ENCODE measurements at regions not wholly inside any gene's neighbourhood (a gene's known extent, or its start where the extent isn't known, plus 50 kb on each side); places are given as distances from the start of the nearest gene placed in this dataset.

- H3K9me3 ChIP-seq (ENCODE audit: control insufficient read depth in 2 of 2, insufficient read depth in 1 of 2, low read length in 1 of 2) = peaks cover 1 to 31% of the 10 kb centered on the region in 2 donors
- no peaks in the 10 kb centered on the region for H3K36me3 ChIP-seq (ENCODE audit: control insufficient read depth in 2 of 2, insufficient read depth in 2 of 2, low read length in 1 of 2)
- H3K27ac ChIP-seq (ENCODE audit: low read depth in 1 of 2, low read length in 1 of 2) = no peak overlapping the region
- no peaks in the 10 kb centered on the region for H3K4me1 ChIP-seq (ENCODE audit: control insufficient read depth in 2 of 2, insufficient read depth in 2 of 2, low read length in 2 of 2)
- 96% methylated on average over 6 of the region's 6 CpGs for WGBS
- no peaks in the 10 kb centered on the region for H3K27me3 ChIP-seq (ENCODE audit: control insufficient read depth in 2 of 2, insufficient read depth in 1 of 2, low read length in 1 of 2)
- no peak overlapping the region for H3K4me3 ChIP-seq (ENCODE audit: low read length in 2 of 2)
- DNase-seq (ENCODE audit: low read depth in 6 of 9, low spot score in 9 of 9) = no peak
These were observed 732.3 kb upstream of the MIR17HG start for GRCh38 chr13:90615236-90615635.

DNA sequence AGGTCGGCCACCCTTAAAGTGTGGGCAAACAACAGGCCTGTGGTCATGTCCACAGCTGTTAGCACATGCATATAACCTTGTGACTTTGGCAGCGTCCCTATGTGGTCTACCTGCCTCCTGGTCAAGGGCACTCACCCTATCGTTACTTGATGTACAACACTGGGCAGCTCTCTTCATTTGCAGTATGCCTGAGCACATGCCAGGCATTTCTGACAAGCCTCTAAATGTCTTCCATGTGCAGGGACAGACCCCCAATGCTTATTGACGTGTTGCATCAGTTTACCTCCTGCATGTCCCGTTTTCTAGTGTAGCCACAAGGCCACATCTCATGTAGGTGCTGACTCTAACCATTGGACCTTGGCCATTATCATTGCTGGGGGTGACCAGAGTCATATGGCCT is 731.7 kb upstream of the MIR17HG start:
- H3K4me1 ChIP-seq (ENCODE audit: control insufficient read depth in 2 of 2, insufficient read depth in 2 of 2, low read length in 2 of 2) = no peaks in the 10 kb centered on the region
- H3K36me3 ChIP-seq (ENCODE audit: control insufficient read depth in 2 of 2, insufficient read depth in 2 of 2, low read length in 1 of 2) = no peaks in the 10 kb centered on the region
- H3K4me3 ChIP-seq (ENCODE audit: low read length in 2 of 2) = no peak overlapping the region
- H3K27ac ChIP-seq (ENCODE audit: low read depth in 1 of 2, low read length in 1 of 2) = no peak overlapping the region
- 91% methylated on average over 5 of the region's 5 CpGs for WGBS
- DNase-seq (ENCODE audit: low read depth in 6 of 9, low spot score in 9 of 9) = no peak
- H3K9me3 ChIP-seq (ENCODE audit: control insufficient read depth in 2 of 2, insufficient read depth in 1 of 2, low read length in 1 of 2) = peaks cover 1 to 31% of the 10 kb centered on the region in 2 donors
- H3K27me3 ChIP-seq (ENCODE audit: control insufficient read depth in 2 of 2, insufficient read depth in 1 of 2, low read length in 1 of 2) = no peaks in the 10 kb centered on the region

DNA sequence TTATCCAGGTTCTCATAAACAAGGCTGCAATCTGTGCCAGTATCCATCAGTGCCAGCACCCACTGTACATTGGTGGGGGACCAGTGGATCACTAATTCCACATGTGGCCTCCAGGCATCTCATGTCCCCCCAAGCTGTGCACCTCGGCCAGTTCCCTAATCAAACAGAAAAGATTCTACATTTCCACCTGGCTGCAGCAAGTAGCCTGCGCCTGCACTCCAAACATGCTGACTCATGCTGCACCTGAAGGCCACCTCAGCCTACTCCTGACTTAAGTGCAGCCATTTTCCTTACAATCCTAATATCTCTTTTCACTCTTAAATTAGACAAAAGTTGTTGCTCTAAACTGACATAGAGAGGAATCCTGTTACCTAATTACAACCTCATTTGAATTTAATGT is 729.4 kb upstream of the MIR17HG start:
- no peaks in the 10 kb centered on the region for H3K36me3 ChIP-seq (ENCODE audit: control insufficient read depth in 2 of 2, insufficient read depth in 2 of 2, low read length in 1 of 2)
- DNase-seq (ENCODE audit: low read depth in 6 of 9, low spot score in 9 of 9) = no peak
- no peaks in the 10 kb centered on the region for H3K4me1 ChIP-seq (ENCODE audit: control insufficient read depth in 2 of 2, insufficient read depth in 2 of 2, low read length in 2 of 2)
- peaks cover 3 to 31% of the 10 kb centered on the region in 2 donors for H3K9me3 ChIP-seq (ENCODE audit: control insufficient read depth in 2 of 2, insufficient read depth in 1 of 2, low read length in 1 of 2)
- H3K27ac ChIP-seq (ENCODE audit: low read depth in 1 of 2, low read length in 1 of 2) = no peak overlapping the region
- no peak overlapping the region for H3K4me3 ChIP-seq (ENCODE audit: low read length in 2 of 2)
- H3K27me3 ChIP-seq (ENCODE audit: control insufficient read depth in 2 of 2, insufficient read depth in 1 of 2, low read length in 1 of 2) = no peaks in the 10 kb centered on the region
- WGBS = 90% methylated on average over 2 of the region's 2 CpGs

DNA sequence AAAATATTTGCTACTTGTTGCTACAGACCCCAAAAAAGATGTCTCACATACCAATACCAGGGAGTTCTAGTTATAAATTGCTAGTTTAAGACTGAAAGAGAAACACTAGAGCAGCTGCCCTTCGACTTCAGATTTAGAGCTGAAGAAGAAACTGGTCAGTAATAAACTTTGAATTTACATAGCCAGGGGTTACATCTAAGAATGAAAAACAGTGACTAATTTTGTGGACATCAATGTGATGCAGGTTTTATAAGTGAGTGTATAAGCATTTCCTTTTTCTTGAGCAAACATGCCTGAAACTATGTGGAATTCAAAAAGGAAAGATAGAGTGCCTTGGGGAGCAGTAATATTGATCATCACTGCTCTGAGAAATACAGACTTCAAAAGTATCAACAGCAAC is 724.9 kb upstream of the MIR17HG start:
- Histone ChIP-seq H3K36me3 (ENCODE audit: control insufficient read depth in 2 of 2, insufficient read depth in 2 of 2, low read length in 1 of 2) (no peaks in the 10 kb centered on the region), H3K4me1 (ENCODE audit: control insufficient read depth in 2 of 2, insufficient read depth in 2 of 2, low read length in 2 of 2) (no peaks in the 10 kb centered on the region), H3K4me3 (ENCODE audit: low read length in 2 of 2) (no peak overlapping the region), H3K27ac (ENCODE audit: low read depth in 1 of 2, low read length in 1 of 2) (no peak overlapping the region), H3K27me3 (ENCODE audit: control insufficient read depth in 2 of 2, insufficient read depth in 1 of 2, low read length in 1 of 2) (no peaks in the 10 kb centered on the region), H3K9me3 (ENCODE audit: control insufficient read depth in 2 of 2, insufficient read depth in 1 of 2, low read length in 1 of 2) (peaks cover 1 to 3% of the 10 kb centered on the region in 2 donors)
- DNase-seq (ENCODE audit: low read depth in 6 of 9, low spot score in 9 of 9) = no peak
- WGBS = 85% methylated on average over 1 of the region's 1 CpG

- Histone ChIP-seq H3K36me3 (ENCODE audit: control insufficient read depth in 2 of 2, insufficient read depth in 2 of 2, low read length in 1 of 2) (no peaks in the 10 kb centered on the region), H3K27ac (ENCODE audit: low read depth in 1 of 2, low read length in 1 of 2) (no peak overlapping the region), H3K4me3 (ENCODE audit: low read length in 2 of 2) (no peak overlapping the region), H3K9me3 (ENCODE audit: control insufficient read depth in 2 of 2, insufficient read depth in 1 of 2, low read length in 1 of 2) (peaks cover 1 to 3% of the 10 kb centered on the region in 2 donors), H3K27me3 (ENCODE audit: control insufficient read depth in 2 of 2, insufficient read depth in 1 of 2, low read length in 1 of 2) (no peaks in the 10 kb centered on the region), H3K4me1 (ENCODE audit: control insufficient read depth in 2 of 2, insufficient read depth in 2 of 2, low read length in 2 of 2) (no peaks in the 10 kb centered on the region)
- no peak for DNase-seq (ENCODE audit: low read depth in 6 of 9, low spot score in 9 of 9)
- WGBS = 95% methylated on average over 3 of the region's 3 CpGs
These were observed 724.0 kb upstream of the MIR17HG start for GRCh38 chr13:90623318-90624011.

DNA sequence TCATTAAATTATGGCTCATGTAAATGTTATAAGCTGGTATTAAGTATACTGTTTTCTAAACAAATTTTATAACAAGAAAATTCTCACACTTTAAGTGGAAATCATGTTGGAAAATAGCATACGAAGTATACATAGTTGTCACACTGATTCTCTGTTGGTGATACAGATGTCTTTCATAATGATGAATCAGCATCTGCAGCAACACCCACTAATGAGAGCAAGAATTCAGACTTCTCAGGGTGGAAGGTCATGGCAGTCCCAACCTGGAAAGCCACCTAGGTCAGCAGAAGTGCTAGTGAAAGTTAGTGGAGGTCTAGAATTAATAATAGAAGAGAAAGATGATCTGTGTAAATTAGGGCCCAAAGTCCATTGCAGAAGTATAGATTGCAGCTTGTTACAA is 719.7 kb upstream of the MIR17HG start:
- Histone ChIP-seq H3K9me3 (ENCODE audit: control insufficient read depth in 2 of 2, insufficient read depth in 1 of 2, low read length in 1 of 2) (no peaks in the 10 kb centered on the region), H3K4me3 (ENCODE audit: low read length in 2 of 2) (no peak overlapping the region), H3K27ac (ENCODE audit: low read depth in 1 of 2, low read length in 1 of 2) (no peak overlapping the region), H3K4me1 (ENCODE audit: control insufficient read depth in 2 of 2, insufficient read depth in 2 of 2, low read length in 2 of 2) (no peaks in the 10 kb centered on the region), H3K36me3 (ENCODE audit: control insufficient read depth in 2 of 2, insufficient read depth in 2 of 2, low read length in 1 of 2) (no peaks in the 10 kb centered on the region), H3K27me3 (ENCODE audit: control insufficient read depth in 2 of 2, insufficient read depth in 1 of 2, low read length in 1 of 2) (no peaks in the 10 kb centered on the region)
- no peak for DNase-seq (ENCODE audit: low read depth in 6 of 9, low spot score in 9 of 9)
- 92% methylated on average over 1 of the region's 1 CpG for WGBS

DNA sequence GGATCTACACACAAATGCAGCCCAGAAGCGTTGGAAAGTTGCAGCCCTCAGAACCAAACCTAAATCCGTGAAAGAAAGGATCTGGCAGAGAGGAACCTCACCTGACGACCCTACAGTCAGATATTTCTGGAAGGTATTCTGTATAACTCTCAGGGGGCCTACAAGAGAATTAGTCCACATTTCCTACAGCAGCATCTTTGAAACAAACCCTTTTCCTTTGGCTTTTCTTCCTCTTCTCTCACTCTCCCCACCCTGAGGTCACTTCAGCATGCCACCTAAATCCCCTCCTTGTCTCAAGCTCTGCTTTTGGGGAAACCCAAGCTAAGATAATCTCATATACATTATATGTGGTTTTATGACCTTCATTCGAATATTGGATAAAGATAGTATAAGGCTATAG is 719.0 kb upstream of the MIR17HG start:
- H3K4me1 ChIP-seq (ENCODE audit: control insufficient read depth in 2 of 2, insufficient read depth in 2 of 2, low read length in 2 of 2) = no peaks in the 10 kb centered on the region
- 91% methylated on average over 4 of the region's 4 CpGs for WGBS
- H3K27me3 ChIP-seq (ENCODE audit: control insufficient read depth in 2 of 2, insufficient read depth in 1 of 2, low read length in 1 of 2) = no peaks in the 10 kb centered on the region
- H3K36me3 ChIP-seq (ENCODE audit: control insufficient read depth in 2 of 2, insufficient read depth in 2 of 2, low read length in 1 of 2) = no peaks in the 10 kb centered on the region
- H3K27ac ChIP-seq (ENCODE audit: low read depth in 1 of 2, low read length in 1 of 2) = no peak overlapping the region
- no peak for DNase-seq (ENCODE audit: low read depth in 6 of 9, low spot score in 9 of 9)
- H3K9me3 ChIP-seq (ENCODE audit: control insufficient read depth in 2 of 2, insufficient read depth in 1 of 2, low read length in 1 of 2) = no peaks in the 10 kb centered on the region
- H3K4me3 ChIP-seq (ENCODE audit: low read length in 2 of 2) = no peak overlapping the region

GRCh38 chr13:90630716-90631115 is 716.8 kb upstream of the MIR17HG start:
- Histone ChIP-seq H3K27me3 (ENCODE audit: control insufficient read depth in 2 of 2, insufficient read depth in 1 of 2, low read length in 1 of 2) (no peaks in the 10 kb centered on the region), H3K4me3 (ENCODE audit: low read length in 2 of 2) (no peak overlapping the region), H3K4me1 (ENCODE audit: control insufficient read depth in 2 of 2, insufficient read depth in 2 of 2, low read length in 2 of 2) (no peaks in the 10 kb centered on the region), H3K36me3 (ENCODE audit: control insufficient read depth in 2 of 2, insufficient read depth in 2 of 2, low read length in 1 of 2) (no peaks in the 10 kb centered on the region), H3K9me3 (ENCODE audit: control insufficient read depth in 2 of 2, insufficient read depth in 1 of 2, low read length in 1 of 2) (no peaks in the 10 kb centered on the region), H3K27ac (ENCODE audit: low read depth in 1 of 2, low read length in 1 of 2) (no peak overlapping the region)
- DNase-seq (ENCODE audit: low read depth in 6 of 9, low spot score in 9 of 9) = no peak
- WGBS = 95% methylated on average over 3 of the region's 3 CpGs

GRCh38 chr13:90632184-90632583 is 715.3 kb upstream of the MIR17HG start:
- DNase-seq (ENCODE audit: low read depth in 6 of 9, low spot score in 9 of 9) = no peak
- no peaks in the 10 kb centered on the region for H3K9me3 ChIP-seq (ENCODE audit: control insufficient read depth in 2 of 2, insufficient read depth in 1 of 2, low read length in 1 of 2)
- no peaks in the 10 kb centered on the region for H3K36me3 ChIP-seq (ENCODE audit: control insufficient read depth in 2 of 2, insufficient read depth in 2 of 2, low read length in 1 of 2)
- H3K27ac ChIP-seq (ENCODE audit: low read depth in 1 of 2, low read length in 1 of 2) = no peak overlapping the region
- H3K27me3 ChIP-seq (ENCODE audit: control insufficient read depth in 2 of 2, insufficient read depth in 1 of 2, low read length in 1 of 2) = no peaks in the 10 kb centered on the region
- 90% methylated on average over 3 of the region's 3 CpGs for WGBS
- no peak overlapping the region for H3K4me3 ChIP-seq (ENCODE audit: low read length in 2 of 2)
- H3K4me1 ChIP-seq (ENCODE audit: control insufficient read depth in 2 of 2, insufficient read depth in 2 of 2, low read length in 2 of 2) = no peaks in the 10 kb centered on the region

Measured in thymus (tissue), 11 donors.